Thymus (tissue), 11 donors: ENCODE measurements at regions not wholly inside any gene's neighbourhood (a gene's known extent, or its start where the extent isn't known, plus 50 kb on each side); places are given as distances from the start of the nearest gene placed in this dataset.

Experiments
- DNase-seq, 9 donors: peaks; one replicate each; pipeline ENCODE4 v3.0.0-alpha.2; 2013; ENCODE audit warnings: low spot score in 9 of 9, low read depth in 6 of 9, missing footprints in 1 of 9
- H3K27ac ChIP-seq, 2 donors: one replicate each; pipeline ENCODE4 v1.5.1; 2013; ENCODE audit warnings: control low read depth in 1 of 2, low read depth in 1 of 2, low read length in 1 of 2, mild to moderate bottlenecking in 1 of 2, moderate library complexity in 1 of 2
- H3K27me3 ChIP-seq, 2 donors: one replicate each; pipeline ENCODE4 v1.5.1; 2013; ENCODE audit warnings: low read length in 1 of 2; ENCODE audit not compliant: control insufficient read depth in 2 of 2, insufficient read depth in 1 of 2
- H3K36me3 ChIP-seq, 2 donors: one replicate each; pipeline ENCODE4 v1.5.1; 2013; ENCODE audit warnings: low read length in 1 of 2, mild to moderate bottlenecking in 1 of 2, moderate library complexity in 1 of 2; ENCODE audit not compliant: control insufficient read depth in 2 of 2, insufficient read depth in 2 of 2
- H3K4me1 ChIP-seq, 2 donors: one replicate each; pipeline ENCODE4 v1.5.1; 2013; ENCODE audit warnings: low read length in 2 of 2; ENCODE audit not compliant: control insufficient read depth in 2 of 2, insufficient read depth in 2 of 2
- H3K4me3 ChIP-seq, 2 donors: one replicate each; pipeline ENCODE4 v1.5.1; 2013; ENCODE audit warnings: low read length in 2 of 2, control low read depth in 1 of 2, mild to moderate bottlenecking in 1 of 2
- H3K9me3 ChIP-seq, 2 donors: one replicate each; pipeline ENCODE4 v1.5.1; 2013; ENCODE audit warnings: low read length in 1 of 2, mild to moderate bottlenecking in 1 of 2; ENCODE audit not compliant: control insufficient read depth in 2 of 2, insufficient read depth in 1 of 2
- WGBS: extraction: QIAGEN DNeasy Blood & Tissue Kit; methylation state at CpG from one replicate; pipeline ENCODE4 v1.1.7; 2013; 5-methylcytosine and 5-hydroxymethylcytosine counted together
- donor health status: healthy.

GRCh38 chr22:48553119-48553518 lies 1274.6 kb downstream of the BRD1 start:
- no peak for DNase-seq
- H3K27ac ChIP-seq: no peak overlapping the region
- WGBS: 93% methylated on average over 11 of the region's 11 CpGs
- H3K27me3 ChIP-seq: no peaks in the 10 kb centered on the region
- no peaks in the 10 kb centered on the region for H3K4me1 ChIP-seq
- no peak overlapping the region for H3K4me3 ChIP-seq
- no peaks in the 10 kb centered on the region for H3K36me3 ChIP-seq
- no peaks in the 10 kb centered on the region for H3K9me3 ChIP-seq

GRCh38 chr22:48551716-48552268 lies 1275.9 kb downstream of the BRD1 start:
- Histone ChIP-seq H3K27me3 (no peaks in the 10 kb centered on the region), H3K27ac (no peak overlapping the region), H3K36me3 (no peaks in the 10 kb centered on the region), H3K9me3 (no peaks in the 10 kb centered on the region), H3K4me1 (no peaks in the 10 kb centered on the region), H3K4me3 (no peak overlapping the region)
- DNase-seq: no peak
- WGBS: 81% methylated on average over 17 of the region's 17 CpGs

GRCh38 chr22:48551061-48551460 lies 1276.6 kb downstream of the BRD1 start:
- H3K36me3 ChIP-seq: no peaks in the 10 kb centered on the region
- DNase-seq: no peak
- no peak overlapping the region for H3K27ac ChIP-seq
- no peaks in the 10 kb centered on the region for H3K27me3 ChIP-seq
- 98% methylated on average over 10 of the region's 10 CpGs for WGBS
- H3K9me3 ChIP-seq: no peaks in the 10 kb centered on the region
- no peaks in the 10 kb centered on the region for H3K4me1 ChIP-seq
- no peak overlapping the region for H3K4me3 ChIP-seq

- WGBS: 94% methylated on average over 8 of the region's 8 CpGs
- H3K27me3 ChIP-seq: no peaks in the 10 kb centered on the region
- no peak for DNase-seq
Measured at GRCh38 chr22:48548391-48548790, 1279.3 kb downstream of the BRD1 start.

GRCh38 chr22:48547971-48548370 lies 1279.7 kb downstream of the BRD1 start:
- no peak overlapping the region for H3K27ac ChIP-seq
- DNase-seq: no peak
- H3K27me3 ChIP-seq: no peaks in the 10 kb centered on the region
- H3K4me1 ChIP-seq: no peaks in the 10 kb centered on the region
- no peaks in the 10 kb centered on the region for H3K36me3 ChIP-seq
- no peak overlapping the region for H3K4me3 ChIP-seq
- 89% methylated on average over 13 of the region's 13 CpGs for WGBS
- no peaks in the 10 kb centered on the region for H3K9me3 ChIP-seq

More at GRCh38 chr22:48548391-48548790, 1279.3 kb downstream of the BRD1 start:
- H3K4me1 ChIP-seq: no peaks in the 10 kb centered on the region
- H3K27ac ChIP-seq: no peak overlapping the region
- H3K9me3 ChIP-seq: no peaks in the 10 kb centered on the region
- H3K4me3 ChIP-seq: no peak overlapping the region
- H3K36me3 ChIP-seq: no peaks in the 10 kb centered on the region

- H3K27ac ChIP-seq: no peak overlapping the region
- no peaks in the 10 kb centered on the region for H3K4me1 ChIP-seq
- no peak overlapping the region for H3K4me3 ChIP-seq
- H3K27me3 ChIP-seq: no peaks in the 10 kb centered on the region
- no peak for DNase-seq
- no peaks in the 10 kb centered on the region for H3K36me3 ChIP-seq
- no peaks in the 10 kb centered on the region for H3K9me3 ChIP-seq
- WGBS: 89% methylated on average over 19 of the region's 19 CpGs
Measured at GRCh38 chr22:48546653-48547424, 1280.8 kb downstream of the BRD1 start.

GRCh38 chr22:48545987-48546386 lies 1281.7 kb downstream of the BRD1 start:
- DNase-seq: no peak
- 91% methylated on average over 18 of the region's 18 CpGs for WGBS

GRCh38 chr22:48541401-48542098 lies 1286.1 kb downstream of the BRD1 start:
- H3K27me3 ChIP-seq: no peaks in the 10 kb centered on the region
- no peaks in the 10 kb centered on the region for H3K36me3 ChIP-seq
- no peak overlapping the region for H3K27ac ChIP-seq
- WGBS: 93% methylated on average over 16 of the region's 16 CpGs
- no peaks in the 10 kb centered on the region for H3K4me1 ChIP-seq
- no peak for DNase-seq
- H3K4me3 ChIP-seq: no peak overlapping the region
- H3K9me3 ChIP-seq: no peaks in the 10 kb centered on the region

More at GRCh38 chr22:48545987-48546386, 1281.7 kb downstream of the BRD1 start:
- Histone ChIP-seq H3K27ac (no peak overlapping the region), H3K4me1 (no peaks in the 10 kb centered on the region), H3K27me3 (no peaks in the 10 kb centered on the region), H3K9me3 (no peaks in the 10 kb centered on the region), H3K36me3 (no peaks in the 10 kb centered on the region), H3K4me3 (no peak overlapping the region)

- Histone ChIP-seq H3K27ac (no peak overlapping the region), H3K27me3 (no peaks in the 10 kb centered on the region), H3K4me1 (no peaks in the 10 kb centered on the region), H3K36me3 (no peaks in the 10 kb centered on the region), H3K9me3 (no peaks in the 10 kb centered on the region), H3K4me3 (no peak overlapping the region)
- no peak for DNase-seq
- WGBS: 90% methylated on average over 12 of the region's 12 CpGs
Measured at GRCh38 chr22:48539261-48539660, 1288.4 kb downstream of the BRD1 start.
